Esophagus squamous epithelium (tissue), 4 donors: ENCODE measurements at regions not wholly inside any gene's neighbourhood (a gene's known extent, or its start where the extent isn't known, plus 50 kb on each side); places are given as distances from the start of the nearest gene placed in this dataset.

Experiments
- CTCF ChIP-seq, 6 experiments: fragments of 450-650 bp in 4 of 6; fragments of 200-600 bp in 2 of 6; sonication (generic) in 2 of 6; IDR thresholded peaks; one replicate each; pipeline ENCODE4 v1.5.1; 2016 to 2019; ENCODE audit warnings: antibody characterized with exemption in 6 of 6, mild to moderate bottlenecking in 4 of 6, moderate library complexity in 4 of 6
- POLR2A ChIP-seq, 4 donors: fragments of 450-650 bp; IDR thresholded peaks; one replicate each; pipeline ENCODE4 v1.6.1; 2017; ENCODE audit warnings: antibody characterized with exemption in 4 of 4, mild to moderate bottlenecking in 4 of 4, moderate library complexity in 3 of 4

DNA sequence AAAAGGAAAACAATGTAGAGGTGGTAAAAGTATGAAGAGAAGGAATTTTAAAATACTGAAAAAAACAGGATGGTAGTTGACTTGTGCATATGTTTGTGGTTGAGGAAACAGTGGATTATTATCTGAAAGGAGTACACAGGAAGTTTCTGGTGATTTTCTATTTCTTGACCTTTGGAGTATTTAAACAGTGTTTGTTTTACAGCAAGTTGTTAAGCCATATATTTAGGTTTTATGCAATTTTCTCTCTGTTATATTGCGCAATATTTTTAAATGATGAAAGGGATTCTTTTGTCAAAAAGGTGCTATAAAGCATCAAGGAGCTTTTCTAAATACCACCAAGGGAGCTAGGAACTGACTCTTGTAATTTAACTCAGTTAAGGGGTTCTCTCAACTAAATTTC, 343.1 kb upstream of the MAOA start:
- TF ChIP-seq CTCF (IDR thresholded peaks at IDR 0.05) (no peak), POLR2A (IDR thresholded peaks at IDR 0.05) (no peak)
